Ascending aorta (tissue), 2 donors: ENCODE measurements at regions not wholly inside any gene's neighbourhood (a gene's known extent, or its start where the extent isn't known, plus 50 kb on each side); places are given as distances from the start of the nearest gene placed in this dataset.

Source experiments
- DNase-seq, 2 donors: peaks; one replicate each; pipeline ENCODE4 v3.0.0-alpha.2; 2019; ENCODE audit warnings: low spot score in 2 of 2
- H3K27ac ChIP-seq, 2 donors: fragments of 200-600 bp; sonication (generic); one replicate each; pipeline ENCODE4 v1.5.1; 2016 to 2017; ENCODE audit warnings: mild to moderate bottlenecking in 1 of 2
- H3K27me3 ChIP-seq: fragments of 200-600 bp; sonication (generic); one replicate; pipeline ENCODE4 v1.5.1; 2017
- H3K36me3 ChIP-seq, 2 donors: fragments of 200-600 bp; sonication (generic); one replicate each; pipeline ENCODE4 v1.5.1; 2016
- H3K4me1 ChIP-seq, 2 donors: fragments of 200-600 bp; sonication (generic); one replicate each; pipeline ENCODE4 v1.5.1; 2016 to 2017; ENCODE audit warnings: mild to moderate bottlenecking in 1 of 2
- H3K4me3 ChIP-seq, 2 donors: fragments of 200-600 bp; sonication (generic); one replicate each; pipeline ENCODE4 v1.5.1; 2016 to 2017; ENCODE audit warnings: mild to moderate bottlenecking in 1 of 2
- H3K9me3 ChIP-seq, 2 donors: fragments of 200-600 bp; sonication (generic); one replicate each; pipeline ENCODE4 v1.5.1; 2016
- CTCF ChIP-seq, 3 experiments: fragments of 200-600 bp in 2 of 3; fragments of 450-650 bp in 1 of 3; sonication (generic) in 2 of 3; IDR thresholded peaks; one replicate each; pipeline ENCODE4 v1.5.1; 2016 to 2019; ENCODE audit warnings: antibody characterized with exemption in 3 of 3, mild to moderate bottlenecking in 1 of 3, moderate library complexity in 1 of 3
- intact Hi-C: fragments of 100-400 bp; cut with DNase I; formaldehyde crosslinking; loops from one replicate; pipeline ENCODE4 v1.15.1; 2023

GRCh38 chr4:127284236-127284635 lies 348.5 kb upstream of the INTU start:
- TF ChIP-seq CTCF (IDR thresholded peaks at IDR 0.05), result no peak
- H3K9me3 ChIP-seq, result no peaks in the 10 kb centered on the region
- no peak overlapping the region for H3K4me3 ChIP-seq
- intact Hi-C loops, result no loop called here
- H3K36me3 ChIP-seq, result no peaks in the 10 kb centered on the region
- no peak for DNase-seq
- H3K27ac ChIP-seq, result no peak overlapping the region
- no peaks in the 10 kb centered on the region for H3K27me3 ChIP-seq
- no peaks in the 10 kb centered on the region for H3K4me1 ChIP-seq

- no peak for DNase-seq
- no peaks in the 10 kb centered on the region for H3K36me3 ChIP-seq
- H3K27me3 ChIP-seq, result no peaks in the 10 kb centered on the region
- H3K4me3 ChIP-seq, result no peak overlapping the region
- no peaks in the 10 kb centered on the region for H3K4me1 ChIP-seq
- H3K27ac ChIP-seq, result no peak overlapping the region
- intact Hi-C loops, result no loop called here
- no peak for TF ChIP-seq CTCF (IDR thresholded peaks at IDR 0.05)
- peaks cover 0 to 6% of the 10 kb centered on the region in 2 donors for H3K9me3 ChIP-seq
Measured at GRCh38 chr4:127291316-127291715, 341.4 kb upstream of the INTU start.

GRCh38 chr4:127293496-127293895 lies 339.3 kb upstream of the INTU start:
- Histone ChIP-seq H3K4me1 (no peaks in the 10 kb centered on the region), H3K27ac (no peak overlapping the region), H3K9me3 (peaks cover 0 to 6% of the 10 kb centered on the region in 2 donors), H3K27me3 (no peaks in the 10 kb centered on the region), H3K4me3 (no peak overlapping the region), H3K36me3 (no peaks in the 10 kb centered on the region)
- intact Hi-C loops, result no loop called here
- no peak for DNase-seq
- no peak for TF ChIP-seq CTCF (IDR thresholded peaks at IDR 0.05)

- peaks cover 0 to 14% of the 10 kb centered on the region in 2 donors for H3K9me3 ChIP-seq
- no peak for TF ChIP-seq CTCF (IDR thresholded peaks at IDR 0.05)
- peak overlapping the region; percentile 17 to 41 for H3K27ac ChIP-seq
- no peaks in the 10 kb centered on the region for H3K4me1 ChIP-seq
- H3K4me3 ChIP-seq, result no peak overlapping the region
- no peaks in the 10 kb centered on the region for H3K36me3 ChIP-seq
- no peaks in the 10 kb centered on the region for H3K27me3 ChIP-seq
- no peak for DNase-seq
- intact Hi-C loops, result no loop called here
Measured at GRCh38 chr4:127304356-127304755, 328.4 kb upstream of the INTU start.

- Histone ChIP-seq H3K9me3 (peaks cover 0 to 4% of the 10 kb centered on the region in 2 donors), H3K27me3 (no peaks in the 10 kb centered on the region), H3K36me3 (no peaks in the 10 kb centered on the region), H3K4me1 (no peaks in the 10 kb centered on the region), H3K27ac (no peak overlapping the region), H3K4me3 (no peak overlapping the region)
- no peak for TF ChIP-seq CTCF (IDR thresholded peaks at IDR 0.05)
- intact Hi-C loops, result no loop called here
- DNase-seq, result no peak
Measured at GRCh38 chr4:127307996-127308395, 324.8 kb upstream of the INTU start.
